ENCODE measurements at regions not wholly inside any gene's neighbourhood (a gene's known extent, or its start where the extent isn't known, plus 50 kb on each side); places are given as distances from the start of the nearest gene placed in this dataset.

DNA sequence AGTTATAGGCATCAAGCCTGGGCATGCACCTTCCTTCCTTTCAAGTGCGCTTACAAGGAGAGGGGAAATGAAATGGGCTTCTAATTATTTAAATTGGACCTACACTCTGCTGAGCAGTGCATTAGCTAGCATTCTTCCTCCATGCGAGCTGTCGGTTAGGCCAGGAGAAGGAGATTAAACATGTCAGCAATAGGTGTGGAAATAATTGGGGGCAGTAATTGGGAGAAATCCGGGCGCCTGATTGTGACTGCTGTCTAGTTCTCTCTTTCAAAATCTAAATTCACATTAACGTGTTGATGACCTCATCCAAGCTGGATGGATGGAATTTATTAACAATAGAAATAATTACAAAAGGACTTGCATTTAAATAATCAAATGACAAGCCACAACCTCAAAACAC, 86.2 kb upstream of the SEL1L start:
- TF ChIP-seq, protein P1, sequence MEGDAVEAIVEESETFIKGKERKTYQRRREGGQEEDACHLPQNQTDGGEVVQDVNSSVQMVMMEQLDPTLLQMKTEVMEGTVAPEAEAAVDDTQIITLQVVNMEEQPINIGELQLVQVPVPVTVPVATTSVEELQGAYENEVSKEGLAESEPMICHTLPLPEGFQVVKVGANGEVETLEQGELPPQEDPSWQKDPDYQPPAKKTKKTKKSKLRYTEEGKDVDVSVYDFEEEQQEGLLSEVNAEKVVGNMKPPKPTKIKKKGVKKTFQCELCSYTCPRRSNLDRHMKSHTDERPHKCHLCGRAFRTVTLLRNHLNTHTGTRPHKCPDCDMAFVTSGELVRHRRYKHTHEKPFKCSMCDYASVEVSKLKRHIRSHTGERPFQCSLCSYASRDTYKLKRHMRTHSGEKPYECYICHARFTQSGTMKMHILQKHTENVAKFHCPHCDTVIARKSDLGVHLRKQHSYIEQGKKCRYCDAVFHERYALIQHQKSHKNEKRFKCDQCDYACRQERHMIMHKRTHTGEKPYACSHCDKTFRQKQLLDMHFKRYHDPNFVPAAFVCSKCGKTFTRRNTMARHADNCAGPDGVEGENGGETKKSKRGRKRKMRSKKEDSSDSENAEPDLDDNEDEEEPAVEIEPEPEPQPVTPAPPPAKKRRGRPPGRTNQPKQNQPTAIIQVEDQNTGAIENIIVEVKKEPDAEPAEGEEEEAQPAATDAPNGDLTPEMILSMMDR (IDR thresholded peaks at IDR 0.05; ENCODE audit: borderline replicate concordance, extremely low read depth, low read length, poor library complexity, severe bottlenecking): no peak
- no peak for TF ChIP-seq EZH2 (IDR thresholded peaks at IDR 0.05; ENCODE audit: borderline replicate concordance, low read depth, low read length, severe bottlenecking)

Measured in DND-41 (cell line).